ENCODE measurements at regions not wholly inside any gene's neighbourhood (a gene's known extent, or its start where the extent isn't known, plus 50 kb on each side); places are given as distances from the start of the nearest gene placed in this dataset.
"Not testable (repeated sequence)": the region's sequence is repeated elsewhere in the genome, so short reads cannot be mapped to it uniquely, and the experiment has no call there.

DNA sequence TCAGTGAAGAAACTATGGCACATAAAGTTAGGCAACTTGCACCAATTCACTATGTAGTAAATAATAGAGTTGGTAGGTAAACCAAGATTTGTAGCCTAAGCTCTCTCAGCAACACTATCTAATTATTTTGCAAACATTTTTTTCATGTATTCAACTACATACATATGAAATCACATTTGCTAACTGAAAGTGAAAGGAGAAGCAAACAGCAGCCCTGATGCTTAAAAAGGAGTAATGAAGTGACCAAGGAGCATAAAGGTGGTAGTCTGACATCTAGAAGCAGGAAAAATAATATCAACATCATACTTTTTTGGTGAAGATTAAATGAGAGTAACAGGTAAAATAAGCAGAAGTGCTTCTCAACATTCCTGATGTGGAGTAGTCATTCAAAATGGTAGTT lies 603.7 kb downstream of the GRXCR1 start:
- H3K4me1 ChIP-seq = no peaks in the 10 kb centered on the region
- H3K36me3 ChIP-seq (ENCODE audit: insufficient read depth in 1 of 2, low read depth in 1 of 2) = no peaks in the 10 kb centered on the region
- DNase-seq = no peak
- H3K9me3 ChIP-seq = no peaks in the 10 kb centered on the region
- no peak for ATAC-seq
- intact Hi-C loops (cut with DNase I) = no loop called here
- H3K27ac ChIP-seq = no peak overlapping the region
- H3K4me3 ChIP-seq = no peak overlapping the region
- TF ChIP-seq, protein P1, sequence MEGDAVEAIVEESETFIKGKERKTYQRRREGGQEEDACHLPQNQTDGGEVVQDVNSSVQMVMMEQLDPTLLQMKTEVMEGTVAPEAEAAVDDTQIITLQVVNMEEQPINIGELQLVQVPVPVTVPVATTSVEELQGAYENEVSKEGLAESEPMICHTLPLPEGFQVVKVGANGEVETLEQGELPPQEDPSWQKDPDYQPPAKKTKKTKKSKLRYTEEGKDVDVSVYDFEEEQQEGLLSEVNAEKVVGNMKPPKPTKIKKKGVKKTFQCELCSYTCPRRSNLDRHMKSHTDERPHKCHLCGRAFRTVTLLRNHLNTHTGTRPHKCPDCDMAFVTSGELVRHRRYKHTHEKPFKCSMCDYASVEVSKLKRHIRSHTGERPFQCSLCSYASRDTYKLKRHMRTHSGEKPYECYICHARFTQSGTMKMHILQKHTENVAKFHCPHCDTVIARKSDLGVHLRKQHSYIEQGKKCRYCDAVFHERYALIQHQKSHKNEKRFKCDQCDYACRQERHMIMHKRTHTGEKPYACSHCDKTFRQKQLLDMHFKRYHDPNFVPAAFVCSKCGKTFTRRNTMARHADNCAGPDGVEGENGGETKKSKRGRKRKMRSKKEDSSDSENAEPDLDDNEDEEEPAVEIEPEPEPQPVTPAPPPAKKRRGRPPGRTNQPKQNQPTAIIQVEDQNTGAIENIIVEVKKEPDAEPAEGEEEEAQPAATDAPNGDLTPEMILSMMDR (IDR thresholded peaks at IDR 0.05) = no peak
- H3K27me3 ChIP-seq (ENCODE audit: insufficient read depth in 3 of 3, low read length in 2 of 3) = no peaks in the 10 kb centered on the region

DNA sequence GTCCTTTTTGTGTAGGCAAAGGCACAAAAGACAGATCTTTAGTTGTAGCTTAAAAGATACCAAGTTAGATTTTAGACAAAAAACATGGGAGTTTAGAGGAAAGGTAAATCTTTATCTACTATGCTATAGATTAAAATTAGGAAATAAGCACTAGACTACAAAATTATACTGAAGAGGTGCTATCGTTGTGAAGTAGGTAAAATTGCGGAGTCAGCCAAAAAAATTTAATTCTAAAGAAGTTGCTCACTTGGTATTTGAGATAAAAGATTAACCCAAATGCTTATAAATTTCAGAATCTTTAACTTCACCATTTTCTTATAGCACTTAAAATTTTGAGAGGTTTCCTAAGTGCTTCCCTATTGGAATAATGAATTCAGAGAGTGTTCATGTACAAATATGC lies 604.1 kb downstream of the GRXCR1 start:
- 33 to 38% (median 37%) methylated on average over 2 of the region's 2 CpGs for WGBS, 3 donors
- DNase-seq = no peak
- no peaks in the 10 kb centered on the region for H3K27me3 ChIP-seq (ENCODE audit: insufficient read depth in 3 of 3, low read length in 2 of 3)
- H3K36me3 ChIP-seq (ENCODE audit: insufficient read depth in 1 of 2, low read depth in 1 of 2) = no peaks in the 10 kb centered on the region
- TF ChIP-seq, protein P1 (IDR thresholded peaks at IDR 0.05) = no peak
- no peak for ATAC-seq
- no peaks in the 10 kb centered on the region for H3K4me1 ChIP-seq
- H3K9me3 ChIP-seq = no peaks in the 10 kb centered on the region
- no peak overlapping the region for H3K4me3 ChIP-seq
- intact Hi-C loops (cut with DNase I) = no loop called here
- H3K27ac ChIP-seq = no peak overlapping the region

DNA sequence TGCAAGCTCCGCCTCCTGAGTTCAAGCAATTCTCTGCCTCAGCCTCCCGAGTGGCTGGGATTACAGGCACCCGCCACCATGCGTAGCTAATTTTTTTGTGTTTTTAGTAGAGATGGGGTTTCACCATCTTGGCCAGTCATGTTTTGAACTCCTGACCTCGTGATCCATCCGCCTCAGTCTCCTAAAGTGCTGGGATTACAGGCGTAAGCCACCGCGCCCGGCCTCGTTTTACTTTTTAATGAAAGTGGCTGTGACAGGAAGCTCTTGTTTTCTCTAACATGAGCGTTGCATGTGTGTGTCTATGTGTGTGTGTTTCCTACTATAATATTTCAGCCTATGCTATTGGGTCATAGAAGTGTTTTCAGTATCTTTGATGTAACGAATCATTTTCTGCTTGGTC lies 613.3 kb downstream of the GRXCR1 start:
- H3K27ac ChIP-seq; H3K27me3 ChIP-seq (ENCODE audit: insufficient read depth in 3 of 3, low read length in 2 of 3); ATAC-seq; H3K4me1 ChIP-seq; H3K36me3 ChIP-seq (ENCODE audit: insufficient read depth in 1 of 2, low read depth in 1 of 2); H3K4me3 ChIP-seq; H3K9me3 ChIP-seq; DNase-seq; intact Hi-C loops (cut with DNase I): not testable (repeated sequence)
- WGBS, 3 donors = 86 to 89% (median 89%) methylated on average over 13 of the region's 13 CpGs

DNA sequence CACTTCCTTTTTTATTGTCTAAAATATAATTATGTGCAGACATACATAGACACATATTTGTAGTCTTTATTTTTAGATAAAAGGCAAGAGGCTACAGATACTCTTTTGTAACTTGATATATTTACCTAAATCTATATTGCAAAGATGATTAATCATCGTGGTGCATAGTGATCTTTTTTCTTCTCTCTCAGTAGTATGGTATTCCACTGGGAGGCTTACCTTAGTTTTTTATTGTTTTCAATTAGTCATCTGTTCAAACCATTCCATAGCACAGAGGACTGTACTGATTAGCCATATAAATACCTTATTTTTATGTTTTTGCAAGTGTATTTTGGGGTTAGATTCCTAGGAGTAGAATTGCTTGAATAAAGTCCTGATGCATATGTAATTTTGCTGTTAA lies 619.7 kb downstream of the GRXCR1 start:
- Histone ChIP-seq H3K27me3 (ENCODE audit: insufficient read depth in 3 of 3, low read length in 2 of 3) (no peaks in the 10 kb centered on the region), H3K4me3 (no peak overlapping the region), H3K27ac (no peak overlapping the region), H3K4me1 (no peaks in the 10 kb centered on the region), H3K9me3 (peaks cover 4% of the 10 kb centered on the region), H3K36me3 (ENCODE audit: insufficient read depth in 1 of 2, low read depth in 1 of 2) (no peaks in the 10 kb centered on the region)
- ATAC-seq = no peak
- no peak for DNase-seq
- WGBS, 3 donors = 68 to 69% (median 69%) methylated on average over 1 of the region's 1 CpG
- intact Hi-C loops (cut with DNase I) = no loop called here
- TF ChIP-seq, protein P1 (IDR thresholded peaks at IDR 0.05) = no peak

DNA sequence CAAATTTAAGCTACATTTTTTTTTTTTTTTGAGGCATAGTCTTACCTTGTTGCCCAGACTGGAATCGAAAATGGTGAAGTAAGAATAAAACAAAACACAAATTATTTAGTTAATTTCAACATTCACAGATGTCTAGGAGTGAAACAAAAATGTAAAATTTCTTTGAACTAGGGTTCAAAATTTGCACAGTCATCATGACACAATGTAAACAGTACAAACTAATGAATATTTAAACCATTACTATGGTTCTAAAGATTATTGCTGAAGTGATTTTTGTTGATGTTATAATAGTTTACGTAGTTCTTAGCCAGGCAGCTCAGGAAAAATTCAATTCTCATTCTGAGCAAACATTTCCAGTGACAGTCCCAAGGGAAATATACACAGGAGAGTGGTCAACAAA lies 633.1 kb downstream of the GRXCR1 start:
- ATAC-seq (no peak), DNase-seq (no peak)
- no peaks in the 10 kb centered on the region for H3K9me3 ChIP-seq
- no peaks in the 10 kb centered on the region for H3K4me1 ChIP-seq
- no peaks in the 10 kb centered on the region for H3K27me3 ChIP-seq (ENCODE audit: insufficient read depth in 3 of 3, low read length in 2 of 3)
- 73 to 87% (median 78%) methylated on average over 2 of the region's 2 CpGs for WGBS, 3 donors
- TF ChIP-seq, protein P1 (IDR thresholded peaks at IDR 0.05) = no peak
- no peaks in the 10 kb centered on the region for H3K36me3 ChIP-seq (ENCODE audit: insufficient read depth in 1 of 2, low read depth in 1 of 2)
- no peak overlapping the region for H3K4me3 ChIP-seq
- intact Hi-C loops (cut with DNase I) = no loop called here
- H3K27ac ChIP-seq = no peak overlapping the region
